Uterus (tissue), 3 donors: ENCODE measurements at regions not wholly inside any gene's neighbourhood (a gene's known extent, or its start where the extent isn't known, plus 50 kb on each side); places are given as distances from the start of the nearest gene placed in this dataset.
"Not testable (repeated sequence)": the region's sequence is repeated elsewhere in the genome, so short reads cannot be mapped to it uniquely, and the experiment has no call there.

ENCODE experiments used
- DNase-seq, 2 donors: peaks; one replicate each; pipeline ENCODE4 v3.0.0-alpha.2; 2019 to 2020
- H3K27ac ChIP-seq, 2 donors: fragments of 200-600 bp; sonication (generic); 1 replicate in 1 of 2; 2 replicates in 1 of 2; pipeline ENCODE4 v1.5.1; 2016 to 2018
- H3K27me3 ChIP-seq, 2 donors: fragments of 200-600 bp; sonication (generic); one replicate each; pipeline ENCODE4 v1.5.1; 2018 to 2019; ENCODE audit warnings: control low read depth in 1 of 2
- H3K36me3 ChIP-seq, 2 donors: fragments of 200-600 bp; sonication (generic); one replicate each; pipeline ENCODE4 v1.5.1; 2019; ENCODE audit warnings: control low read depth in 1 of 2
- H3K4me1 ChIP-seq, 2 donors: fragments of 200-600 bp; sonication (generic); one replicate each; pipeline ENCODE4 v1.5.1; 2018 to 2019; ENCODE audit warnings: control low read depth in 1 of 2
- H3K4me3 ChIP-seq, 2 donors: fragments of 200-600 bp; sonication (generic); 1 replicate in 1 of 2; 2 replicates in 1 of 2; pipeline ENCODE4 v1.5.1; 2018 to 2019; ENCODE audit warnings: mild to moderate bottlenecking in 1 of 2
- H3K9me3 ChIP-seq, 2 donors: fragments of 200-600 bp; sonication (generic); one replicate each; pipeline ENCODE4 v1.5.1; 2019; ENCODE audit warnings: control low read depth in 1 of 2
- CTCF ChIP-seq, 4 experiments: fragments of 200-600 bp in 2 of 4; fragments of 450-650 bp in 2 of 4; sonication (generic) in 2 of 4; IDR thresholded peaks; one replicate each; pipeline ENCODE4 v1.5.1; 2016 to 2019; ENCODE audit warnings: antibody characterized with exemption in 4 of 4, mild to moderate bottlenecking in 2 of 4, moderate library complexity in 1 of 4
- POLR2A ChIP-seq, 2 donors: fragments of 450-650 bp; IDR thresholded peaks; one replicate each; pipeline ENCODE4 v1.6.1; 2016; ENCODE audit warnings: antibody characterized with exemption in 2 of 2, mild to moderate bottlenecking in 1 of 2, moderate library complexity in 1 of 2
- intact Hi-C: fragments of 100-400 bp; cut with DNase I; formaldehyde crosslinking; loops from one replicate; pipeline ENCODE4 v1.15.1; 2023; ENCODE audit warnings: low total_unique reads
- donor health status: DM: yes; HTN: yes; CAD: no.

GRCh38 chr9:104302775-104303174 lies 201.3 kb upstream of the OR13F1 start:
- H3K27me3 ChIP-seq: no peaks in the 10 kb centered on the region
- no peak overlapping the region for H3K27ac ChIP-seq
- H3K4me3 ChIP-seq: no peak overlapping the region
- no peaks in the 10 kb centered on the region for H3K9me3 ChIP-seq
- TF ChIP-seq CTCF (IDR thresholded peaks at IDR 0.05) (no peak), POLR2A (IDR thresholded peaks at IDR 0.05) (no peak)
- no peak for DNase-seq
- H3K4me1 ChIP-seq: no peaks in the 10 kb centered on the region
- intact Hi-C loops: no loop called here
- no peaks in the 10 kb centered on the region for H3K36me3 ChIP-seq

GRCh38 chr9:104304925-104305324 lies 199.1 kb upstream of the OR13F1 start:
- Histone ChIP-seq H3K27me3 (no peaks in the 10 kb centered on the region), H3K9me3 (no peaks in the 10 kb centered on the region), H3K27ac (no peak overlapping the region), H3K4me3 (no peak overlapping the region), H3K36me3 (no peaks in the 10 kb centered on the region), H3K4me1 (no peaks in the 10 kb centered on the region)
- no peak for DNase-seq
- intact Hi-C loops: no loop called here
- no peak for TF ChIP-seq CTCF (IDR thresholded peaks at IDR 0.05)
- TF ChIP-seq POLR2A (IDR thresholded peaks at IDR 0.05): no peak

DNA sequence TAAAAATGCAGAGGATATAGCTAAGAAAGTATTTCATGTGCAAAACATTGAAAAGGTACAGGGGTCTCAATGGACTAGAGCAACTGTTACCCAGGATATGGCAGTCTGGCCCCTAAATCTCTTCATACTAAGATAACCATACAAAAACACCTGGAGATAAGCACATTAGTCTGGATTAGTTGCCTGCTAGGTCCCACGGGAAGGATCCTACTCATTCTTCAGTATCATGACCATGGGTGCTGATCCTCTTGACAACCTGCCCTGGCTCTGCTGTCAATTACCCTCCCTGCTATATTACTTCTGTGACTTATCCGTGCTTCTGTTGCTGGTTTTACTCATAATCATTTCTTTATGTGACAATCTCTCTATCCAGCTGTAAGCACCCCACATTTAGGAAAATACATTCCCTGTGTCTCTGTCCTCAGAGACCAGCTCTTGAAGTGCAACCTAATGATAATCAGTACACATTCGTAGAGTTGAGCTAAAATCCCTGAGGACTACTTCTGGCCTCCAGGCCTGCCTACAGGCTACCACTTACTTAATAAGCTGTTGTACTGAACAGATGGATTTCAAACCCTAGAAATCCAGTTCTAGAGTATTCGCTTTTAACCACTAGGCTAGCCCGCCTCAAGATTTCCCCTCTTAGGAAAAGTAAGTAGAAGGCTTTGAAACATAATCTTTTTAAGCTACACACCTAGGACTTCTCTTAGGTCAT lies 190.5 kb upstream of the OR13F1 start:
- Histone ChIP-seq H3K9me3 (no peaks in the 10 kb centered on the region), H3K27me3 (no peaks in the 10 kb centered on the region), H3K27ac (no peak overlapping the region), H3K4me3 (no peak overlapping the region), H3K4me1 (no peaks in the 10 kb centered on the region), H3K36me3 (no peaks in the 10 kb centered on the region)
- no peak for DNase-seq
- TF ChIP-seq CTCF (IDR thresholded peaks at IDR 0.05): no peak
- TF ChIP-seq POLR2A (IDR thresholded peaks at IDR 0.05): no peak
- intact Hi-C loops: no loop called here

GRCh38 chr9:104316201-104317009 lies 187.7 kb upstream of the OR13F1 start:
- H3K9me3 ChIP-seq, H3K4me3 ChIP-seq, H3K36me3 ChIP-seq, H3K27ac ChIP-seq, H3K27me3 ChIP-seq, H3K4me1 ChIP-seq, DNase-seq, intact Hi-C loops: not testable (repeated sequence)

- no peak for DNase-seq
- H3K9me3 ChIP-seq: no peaks in the 10 kb centered on the region
- no peak overlapping the region for H3K4me3 ChIP-seq
- no peak for TF ChIP-seq CTCF (IDR thresholded peaks at IDR 0.05)
- H3K4me1 ChIP-seq: no peaks in the 10 kb centered on the region
- no peak overlapping the region for H3K27ac ChIP-seq
- H3K36me3 ChIP-seq: no peaks in the 10 kb centered on the region
- no peaks in the 10 kb centered on the region for H3K27me3 ChIP-seq
- intact Hi-C loops: no loop called here
These were observed 184.9 kb upstream of the OR13F1 start for GRCh38 chr9:104319198-104319597.
